Left ventricle myocardium inferior (tissue), 1 donor: ENCODE measurements at regions not wholly inside any gene's neighbourhood (a gene's known extent, or its start where the extent isn't known, plus 50 kb on each side); places are given as distances from the start of the nearest gene placed in this dataset.

Experiments
- DNase-seq: peaks from one replicate; pipeline ENCODE4 v3.0.0-alpha.2; 2020
- H3K27ac ChIP-seq: fragments of 200-600 bp; replicated peaks from 2 replicates; pipeline ENCODE4 v1.8.0; 2021
- H3K27me3 ChIP-seq: fragments of 200-600 bp; 2 replicates; pipeline ENCODE4 v1.8.0; 2021; ENCODE audit warnings: low read depth
- H3K36me3 ChIP-seq: fragments of 200-600 bp; 2 replicates; pipeline ENCODE4 v1.8.0; 2021
- H3K4me1 ChIP-seq: fragments of 200-600 bp; 2 replicates; pipeline ENCODE4 v1.8.0; 2021
- H3K4me3 ChIP-seq: fragments of 200-600 bp; 2 replicates; pipeline ENCODE4 v1.8.0; 2021; ENCODE audit warnings: mild to moderate bottlenecking, moderate library complexity
- H3K9me3 ChIP-seq: fragments of 200-600 bp; replicated peaks from 2 replicates; pipeline ENCODE4 v1.8.0; 2021
- CTCF ChIP-seq: fragments of 200-600 bp; IDR thresholded peaks from 2 replicates; pipeline ENCODE4 v1.8.0; 2021; ENCODE audit warnings: antibody characterized with exemption, mild to moderate bottlenecking, borderline replicate concordance
- intact Hi-C: fragments of 100-400 bp; cut with micrococcal nuclease; formaldehyde crosslinking; loops from one replicate; pipeline ENCODE4 v1.11.0; 2022
- donor health status: DM: no; HTN: yes; CAD: no; lungs with severe emphysema.

GRCh38 chr15:87752250-87752951, 504.1 kb downstream of the NTRK3 start:
- H3K9me3 ChIP-seq = no peaks in the 10 kb centered on the region
- intact Hi-C loops = no loop called here
- peaks cover 18% of the 10 kb centered on the region for H3K4me1 ChIP-seq
- DNase-seq = no peak
- no peaks in the 10 kb centered on the region for H3K27me3 ChIP-seq
- H3K36me3 ChIP-seq = no peaks in the 10 kb centered on the region
- TF ChIP-seq CTCF = no peak
- H3K4me3 ChIP-seq = no peak overlapping the region
- H3K27ac ChIP-seq = no peak overlapping the region

GRCh38 chr15:87748483-87748882, 508.1 kb downstream of the NTRK3 start:
- TF ChIP-seq CTCF = no peak
- intact Hi-C loops = no loop called here

GRCh38 chr15:87747087-87747486, 509.5 kb downstream of the NTRK3 start:
- intact Hi-C loops = no loop called here

More at GRCh38 chr15:87748483-87748882, 508.1 kb downstream of the NTRK3 start:
- Histone ChIP-seq H3K4me1 (peaks cover 17% of the 10 kb centered on the region), H3K36me3 (no peaks in the 10 kb centered on the region), H3K4me3 (no peak overlapping the region), H3K27ac (no peak overlapping the region), H3K27me3 (no peaks in the 10 kb centered on the region), H3K9me3 (no peaks in the 10 kb centered on the region)
- no peak for DNase-seq

GRCh38 chr15:87746333-87746732, 510.2 kb downstream of the NTRK3 start:
- no peak for TF ChIP-seq CTCF
- no peak overlapping the region for H3K27ac ChIP-seq
- no peaks in the 10 kb centered on the region for H3K36me3 ChIP-seq
- DNase-seq = no peak
- H3K4me1 ChIP-seq = no peaks in the 10 kb centered on the region
- peaks cover 4% of the 10 kb centered on the region for H3K27me3 ChIP-seq
- intact Hi-C loops = no loop called here
- H3K9me3 ChIP-seq = no peaks in the 10 kb centered on the region
- no peak overlapping the region for H3K4me3 ChIP-seq

More at GRCh38 chr15:87747087-87747486, 509.5 kb downstream of the NTRK3 start:
- no peak for DNase-seq
- Histone ChIP-seq H3K4me3 (no peak overlapping the region), H3K4me1 (peaks cover 3% of the 10 kb centered on the region), H3K27me3 (no peaks in the 10 kb centered on the region), H3K9me3 (no peaks in the 10 kb centered on the region), H3K27ac (no peak overlapping the region), H3K36me3 (no peaks in the 10 kb centered on the region)
- TF ChIP-seq CTCF = no peak

GRCh38 chr15:87744815-87745214, 511.7 kb downstream of the NTRK3 start:
- intact Hi-C loops = no loop called here
- no peaks in the 10 kb centered on the region for H3K4me1 ChIP-seq
- H3K9me3 ChIP-seq = no peaks in the 10 kb centered on the region
- peaks cover 4% of the 10 kb centered on the region for H3K27me3 ChIP-seq
- no peaks in the 10 kb centered on the region for H3K36me3 ChIP-seq
- no peak overlapping the region for H3K4me3 ChIP-seq
- DNase-seq = no peak
- no peak for TF ChIP-seq CTCF
- no peak overlapping the region for H3K27ac ChIP-seq
